ENCODE measurements at regions not wholly inside any gene's neighbourhood (a gene's known extent, or its start where the extent isn't known, plus 50 kb on each side); places are given as distances from the start of the nearest gene placed in this dataset.
A peak's percentile ranks its signal among the peaks of the same experiment; 100 is the strongest.

GRCh38 chr5:173689171-173689736 lies 72.8 kb upstream of the BOD1 start (continued):
- TF ChIP-seq, protein P1, sequence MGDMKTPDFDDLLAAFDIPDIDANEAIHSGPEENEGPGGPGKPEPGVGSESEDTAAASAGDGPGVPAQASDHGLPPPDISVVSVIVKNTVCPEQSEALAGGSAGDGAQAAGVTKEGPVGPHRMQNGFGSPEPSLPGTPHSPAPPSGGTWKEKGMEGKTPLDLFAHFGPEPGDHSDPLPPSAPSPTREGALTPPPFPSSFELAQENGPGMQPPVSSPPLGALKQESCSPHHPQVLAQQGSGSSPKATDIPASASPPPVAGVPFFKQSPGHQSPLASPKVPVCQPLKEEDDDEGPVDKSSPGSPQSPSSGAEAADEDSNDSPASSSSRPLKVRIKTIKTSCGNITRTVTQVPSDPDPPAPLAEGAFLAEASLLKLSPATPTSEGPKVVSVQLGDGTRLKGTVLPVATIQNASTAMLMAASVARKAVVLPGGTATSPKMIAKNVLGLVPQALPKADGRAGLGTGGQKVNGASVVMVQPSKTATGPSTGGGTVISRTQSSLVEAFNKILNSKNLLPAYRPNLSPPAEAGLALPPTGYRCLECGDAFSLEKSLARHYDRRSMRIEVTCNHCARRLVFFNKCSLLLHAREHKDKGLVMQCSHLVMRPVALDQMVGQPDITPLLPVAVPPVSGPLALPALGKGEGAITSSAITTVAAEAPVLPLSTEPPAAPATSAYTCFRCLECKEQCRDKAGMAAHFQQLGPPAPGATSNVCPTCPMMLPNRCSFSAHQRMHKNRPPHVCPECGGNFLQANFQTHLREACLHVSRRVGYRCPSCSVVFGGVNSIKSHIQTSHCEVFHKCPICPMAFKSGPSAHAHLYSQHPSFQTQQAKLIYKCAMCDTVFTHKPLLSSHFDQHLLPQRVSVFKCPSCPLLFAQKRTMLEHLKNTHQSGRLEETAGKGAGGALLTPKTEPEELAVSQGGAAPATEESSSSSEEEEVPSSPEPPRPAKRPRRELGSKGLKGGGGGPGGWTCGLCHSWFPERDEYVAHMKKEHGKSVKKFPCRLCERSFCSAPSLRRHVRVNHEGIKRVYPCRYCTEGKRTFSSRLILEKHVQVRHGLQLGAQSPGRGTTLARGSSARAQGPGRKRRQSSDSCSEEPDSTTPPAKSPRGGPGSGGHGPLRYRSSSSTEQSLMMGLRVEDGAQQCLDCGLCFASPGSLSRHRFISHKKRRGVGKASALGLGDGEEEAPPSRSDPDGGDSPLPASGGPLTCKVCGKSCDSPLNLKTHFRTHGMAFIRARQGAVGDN (CRISPR knock-in tag; IDR thresholded peaks at IDR 0.05), result no peak; the same call in 1 of the 2 replicates
- TF ChIP-seq ZNF75D (CRISPR knock-in tag; IDR thresholded peaks at IDR 0.05; ENCODE audit: borderline replicate concordance), result no peak
- TF ChIP-seq SKI (IDR thresholded peaks at IDR 0.05; ENCODE audit: partially characterized antibody), result no peak
- TF ChIP-seq ZNF7 (CRISPR knock-in tag; IDR thresholded peaks at IDR 0.05), result no peak
- peak; percentile 67; the same call in 1 of the 2 replicates for TF ChIP-seq ZNF205 (CRISPR knock-in tag; IDR thresholded peaks at IDR 0.05)
- no peak for TF ChIP-seq ZNF609 (CRISPR knock-in tag; IDR thresholded peaks at IDR 0.05; ENCODE audit: borderline replicate concordance)
- no peak for TF ChIP-seq GABPA (IDR thresholded peaks at IDR 0.05; ENCODE audit: low read depth, low read length)
- peak; percentile 67 for TF ChIP-seq GABPA (CRISPR knock-in tag; IDR thresholded peaks at IDR 0.05; ENCODE audit: low read depth)
- TF ChIP-seq TFDP1 (CRISPR knock-in tag; IDR thresholded peaks at IDR 0.05; ENCODE audit: borderline replicate concordance), result no peak
- no peak for TF ChIP-seq CCDC6 (CRISPR knock-in tag; IDR thresholded peaks at IDR 0.05)
- TF ChIP-seq ZEB1 (IDR thresholded peaks at IDR 0.05; ENCODE audit: insufficient replicate concordance, low read depth), result no peak
- no peak for TF ChIP-seq ZSCAN9 (CRISPR knock-in tag; IDR thresholded peaks at IDR 0.05; ENCODE audit: borderline replicate concordance)
- no peak for TF ChIP-seq TBP (CRISPR knock-in tag; IDR thresholded peaks at IDR 0.05)
- TF ChIP-seq MXD1 (CRISPR knock-in tag; IDR thresholded peaks at IDR 0.05), result no peak
- TF ChIP-seq ESRRA (CRISPR knock-in tag; IDR thresholded peaks at IDR 0.05; ENCODE audit: low read depth), result no peak
- no peak for TF ChIP-seq ZNF562 (CRISPR knock-in tag; IDR thresholded peaks at IDR 0.05; ENCODE audit: borderline replicate concordance)
- peak; percentile 17; the same call in 1 of the 2 replicates for TF ChIP-seq HOXA3 (CRISPR knock-in tag; IDR thresholded peaks at IDR 0.05)
- no peak for TF ChIP-seq ZFP62 (CRISPR knock-in tag; IDR thresholded peaks at IDR 0.05)
- TF ChIP-seq MTF1 (CRISPR knock-in tag; IDR thresholded peaks at IDR 0.05), result no peak
- peak; percentile 51; the same call in 1 of the 2 replicates for TF ChIP-seq RARA (CRISPR knock-in tag; IDR thresholded peaks at IDR 0.05)
- TF ChIP-seq SNAPC2 (CRISPR knock-in tag; IDR thresholded peaks at IDR 0.05), result no peak
- TF ChIP-seq PRMT3 (CRISPR knock-in tag; IDR thresholded peaks at IDR 0.05; ENCODE audit: borderline replicate concordance, low read depth), result no peak

Measured in HepG2 (cell line).